SKM-1 treated with dmso at 0.1 percent for 144 hours (cell line): ENCODE measurements at regions not wholly inside any gene's neighbourhood (a gene's known extent, or its start where the extent isn't known, plus 50 kb on each side); places are given as distances from the start of the nearest gene placed in this dataset.

Experiments
- DNase-seq: peaks from one replicate; lab custom pipeline; 2025; ENCODE audit not compliant: unreplicated experiment; lab: John Stamatoyannopoulos, UW

DNA sequence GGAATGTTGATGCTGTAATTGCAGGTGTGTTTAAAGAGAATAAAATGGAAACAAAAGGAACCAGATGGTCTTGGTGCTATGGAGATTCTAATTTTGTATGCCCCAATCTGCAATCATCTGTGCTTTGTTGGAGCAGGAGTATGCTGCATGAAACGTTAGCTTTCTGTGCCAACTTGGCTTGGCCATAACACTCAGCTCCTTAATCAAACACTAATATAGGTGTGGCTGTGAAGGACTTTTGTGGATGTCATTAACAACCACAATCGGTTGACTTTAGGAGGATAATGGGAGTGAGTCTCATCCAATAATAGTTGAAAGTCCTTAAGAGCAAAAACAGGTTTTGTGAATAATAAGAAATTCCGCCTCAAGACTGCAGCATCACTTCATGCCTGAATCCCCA is 399.2 kb downstream of the NLGN4X start:
- no peak for DNase-seq

DNA sequence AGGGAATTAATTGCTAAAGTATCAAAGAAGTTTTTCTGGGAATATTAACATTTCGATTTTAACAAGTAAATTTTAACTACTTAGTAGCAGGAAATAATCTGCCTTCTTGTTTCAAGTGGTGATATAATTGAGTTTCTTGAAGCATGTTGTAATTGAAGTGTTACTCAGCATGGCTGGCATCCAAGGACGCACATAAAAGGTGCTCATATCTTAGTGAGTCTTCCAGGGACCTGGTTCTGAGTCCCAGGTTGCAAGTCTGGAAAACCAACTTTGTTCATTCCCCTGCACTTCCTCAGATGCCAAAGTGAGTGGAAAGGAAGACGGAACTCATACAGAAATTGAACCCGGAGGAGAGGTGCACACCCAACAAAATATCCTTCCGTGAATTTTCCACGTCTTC is 399.6 kb downstream of the NLGN4X start:
- DNase-seq = no peak

DNA sequence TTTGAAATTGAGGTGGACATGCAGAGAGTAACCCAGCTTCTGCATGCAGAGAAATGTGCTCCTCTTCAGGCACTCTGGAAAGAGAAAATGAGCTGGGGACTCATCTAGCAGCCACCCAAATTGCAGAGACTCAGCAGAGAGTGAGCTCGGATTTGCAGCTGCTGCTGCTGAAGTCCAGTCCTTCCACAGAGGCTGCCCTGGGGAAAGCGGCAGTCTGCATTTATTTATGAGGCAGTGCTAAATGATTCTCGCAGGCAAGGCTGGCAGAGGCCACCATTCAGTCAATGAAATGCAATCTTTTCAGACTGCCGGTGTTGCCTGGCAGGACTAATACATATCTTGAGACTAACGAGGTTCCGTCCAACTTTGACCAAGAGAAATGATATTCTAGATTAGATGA is 404.8 kb downstream of the NLGN4X start:
- DNase-seq = no peak

DNA sequence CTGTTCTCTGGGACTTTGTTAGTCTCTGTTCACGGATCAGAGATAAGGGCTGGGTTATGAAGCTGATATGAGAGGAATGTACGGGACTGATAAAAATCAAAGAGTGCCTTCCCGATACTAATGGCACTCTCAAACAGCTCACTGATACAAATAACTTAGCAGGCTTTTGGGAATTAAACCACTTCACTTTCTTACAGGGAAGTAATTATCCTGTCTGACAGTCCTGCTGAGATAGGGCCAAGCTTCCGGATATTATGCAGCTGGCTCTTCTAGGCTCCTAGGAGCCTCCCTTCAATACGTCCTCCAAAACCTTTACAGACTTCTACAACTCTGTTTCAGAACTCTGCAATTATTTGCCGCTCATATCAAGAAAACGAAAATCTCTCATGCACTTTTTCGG is 418.0 kb downstream of the NLGN4X start:
- no peak for DNase-seq

DNA sequence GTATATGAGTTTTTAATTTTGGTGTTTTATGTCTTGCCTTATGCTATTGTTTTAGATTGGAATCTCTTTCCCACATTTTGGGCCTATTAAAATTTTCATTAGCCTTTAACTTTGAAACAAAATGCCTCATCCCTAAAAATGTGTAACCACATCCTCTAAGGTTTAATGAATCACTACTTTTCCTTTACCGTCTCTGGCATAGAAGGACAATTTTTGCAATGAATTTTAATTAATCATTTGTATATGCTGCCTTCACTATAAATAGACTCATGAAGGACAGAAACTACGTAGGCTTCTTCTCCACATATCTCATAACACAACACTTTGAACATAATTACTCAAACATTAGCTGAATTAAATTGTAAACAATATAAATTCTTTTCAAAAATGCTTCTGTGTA is 421.5 kb downstream of the NLGN4X start:
- DNase-seq = no peak

DNA sequence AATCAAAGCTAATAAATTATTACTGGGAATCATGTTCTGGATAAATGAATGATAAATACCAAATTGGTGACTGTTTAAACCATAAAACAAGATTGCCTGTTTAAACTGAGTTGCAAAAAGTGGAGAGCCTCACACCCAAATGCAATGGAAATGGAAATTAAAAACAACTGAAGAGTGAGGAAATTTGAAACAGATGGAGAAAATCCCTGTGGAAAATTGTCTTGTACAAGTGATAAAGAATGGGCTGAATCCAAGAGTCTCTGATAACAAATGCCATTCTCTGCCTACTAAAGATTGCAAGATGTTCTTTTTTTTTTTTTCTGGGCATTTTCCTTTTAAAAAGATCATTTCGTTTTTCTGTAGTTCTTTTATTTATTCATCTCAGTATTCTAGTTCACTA is 426.3 kb downstream of the NLGN4X start:
- no peak for DNase-seq

DNA sequence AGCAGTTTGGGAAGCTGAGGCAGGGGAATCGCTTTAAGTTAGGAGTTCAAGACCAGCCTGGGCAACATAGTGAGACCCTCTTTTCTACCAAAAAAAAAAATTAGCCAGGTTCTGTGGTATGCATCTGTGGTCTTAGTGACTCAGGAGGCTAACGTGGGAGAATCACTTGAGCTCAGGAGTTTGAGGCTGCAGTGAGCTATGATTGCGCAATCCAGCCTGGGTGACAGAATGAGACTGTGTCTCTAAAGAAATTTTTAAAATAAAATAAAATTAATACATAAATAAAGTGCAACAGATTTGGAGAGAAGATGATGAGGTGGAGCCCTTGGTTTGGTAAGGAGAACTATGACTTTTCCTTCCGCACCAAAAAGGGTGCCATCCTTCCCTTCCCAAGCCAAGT is 436.9 kb downstream of the NLGN4X start:
- no peak for DNase-seq

DNA sequence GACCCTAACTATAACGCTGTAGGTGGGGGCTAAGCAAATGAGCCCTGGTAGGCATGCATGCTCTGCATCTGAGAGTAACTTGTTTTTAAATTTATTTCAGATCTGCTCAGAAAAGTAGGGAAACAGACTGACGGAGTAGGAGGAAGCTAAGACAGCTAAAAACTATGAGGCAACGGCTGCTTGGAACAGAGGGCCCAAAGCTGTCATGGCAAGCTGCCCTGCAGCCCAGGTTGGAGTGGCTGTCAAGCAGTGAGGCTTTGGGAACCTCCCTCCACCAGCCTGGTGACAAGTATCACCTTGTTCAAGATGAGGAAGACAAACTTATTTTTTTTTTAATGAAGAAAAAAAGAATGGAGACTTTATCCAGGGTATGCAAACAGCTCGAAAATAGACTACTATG is 439.8 kb downstream of the NLGN4X start:
- DNase-seq = no peak

DNA sequence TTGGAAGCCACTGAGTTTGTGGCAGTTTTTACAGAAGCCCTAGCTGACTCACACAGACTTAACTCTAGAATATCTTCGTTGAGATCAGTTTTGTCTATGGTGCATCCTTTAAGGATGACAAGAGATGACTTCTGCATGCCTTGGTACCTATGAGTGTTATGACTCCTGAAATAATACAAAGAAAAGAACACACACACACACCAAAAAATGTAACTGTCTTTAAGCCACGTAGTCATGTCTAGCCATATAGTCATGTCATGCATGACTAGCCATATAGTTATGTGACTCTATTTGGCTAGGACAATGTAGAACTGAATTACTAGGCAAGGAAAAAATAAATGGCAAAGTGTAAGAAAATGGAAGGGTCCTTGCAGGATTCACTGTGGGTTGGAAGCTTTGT is 447.8 kb downstream of the NLGN4X start:
- DNase-seq = no peak

DNA sequence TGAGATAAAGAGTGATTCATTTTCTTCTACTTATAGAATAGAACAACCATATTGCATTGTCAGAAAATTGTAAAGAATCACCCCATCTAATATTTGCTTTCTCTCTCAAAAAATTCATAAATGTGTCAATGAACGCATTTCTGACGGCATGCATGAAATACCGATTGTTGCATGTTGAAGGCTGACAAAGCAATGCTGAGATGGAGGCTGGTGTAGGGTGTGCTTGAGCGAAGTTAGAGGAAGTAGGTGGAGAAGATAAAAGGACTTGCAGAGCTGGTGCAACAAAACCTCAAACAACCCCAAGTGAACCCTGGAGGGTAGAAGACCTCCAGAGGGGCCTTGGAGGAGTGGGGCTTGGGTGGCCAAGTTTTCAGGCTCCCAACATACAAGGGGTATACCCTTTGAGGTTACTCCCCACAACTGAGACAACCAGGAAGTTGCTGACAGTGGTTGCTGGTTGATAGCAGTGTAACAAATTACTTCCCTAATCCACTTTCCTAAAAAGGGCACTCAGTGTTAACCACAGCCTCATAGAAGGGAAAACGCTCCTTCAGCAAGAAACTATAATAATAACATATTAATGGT is 452.7 kb downstream of the NLGN4X start:
- DNase-seq = peak; percentile 89

DNA sequence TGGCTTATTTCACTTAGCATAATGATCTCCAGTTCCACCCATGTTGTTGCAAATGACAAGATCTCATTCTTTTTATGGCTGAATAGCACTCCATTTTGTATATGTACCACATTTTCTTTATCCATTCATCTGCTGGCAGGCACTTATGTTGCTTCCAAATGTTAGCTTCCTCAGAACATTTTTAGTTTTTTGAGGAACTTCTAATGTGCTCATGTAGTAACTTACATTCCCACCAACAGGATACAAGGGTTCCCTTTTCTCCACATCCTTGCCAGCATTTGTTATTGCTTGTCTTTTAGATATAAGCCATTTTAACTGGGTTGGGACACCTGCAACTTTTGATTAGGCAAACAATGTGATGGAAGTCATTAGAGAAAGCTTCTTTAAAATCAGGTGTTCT is 454.2 kb downstream of the NLGN4X start:
- DNase-seq = no peak

DNA sequence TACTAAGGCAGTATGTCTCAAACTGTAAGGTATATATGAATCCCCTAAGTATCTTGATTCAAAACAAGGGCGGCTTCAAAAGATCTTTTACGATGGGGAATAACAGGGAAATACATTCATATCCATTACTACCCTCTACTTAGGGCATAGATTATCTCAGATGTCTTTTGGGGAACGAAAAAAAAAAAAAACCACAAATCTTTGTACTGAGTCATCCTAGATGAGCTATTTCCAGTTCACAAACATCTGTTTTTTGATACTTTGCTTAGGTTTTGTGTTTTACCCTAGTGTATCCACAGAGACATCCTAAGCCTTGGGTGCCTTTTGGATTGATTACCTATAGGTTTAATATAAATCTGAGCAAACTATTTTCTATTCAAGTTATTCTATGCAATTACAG is 457.2 kb downstream of the NLGN4X start:
- DNase-seq = no peak

DNA sequence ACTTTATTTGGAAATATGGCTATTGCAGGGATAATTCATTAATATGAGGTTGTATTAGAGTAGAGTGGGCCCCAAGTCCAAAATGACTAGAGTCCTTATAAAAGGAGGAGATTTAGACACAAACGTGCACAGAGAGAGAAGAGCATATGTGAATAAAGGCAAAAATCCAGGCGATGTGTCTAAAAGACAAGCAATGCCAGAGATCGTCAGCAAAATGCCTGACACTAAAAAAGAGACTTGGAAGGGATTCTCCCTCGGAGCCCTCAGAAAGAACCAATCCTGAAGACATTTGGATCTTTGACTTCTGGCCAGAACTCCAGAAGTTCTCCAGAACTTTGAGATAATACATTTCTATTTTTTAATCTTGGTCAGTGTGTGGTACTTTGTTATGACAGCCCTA is 472.1 kb downstream of the NLGN4X start:
- DNase-seq = no peak

DNA sequence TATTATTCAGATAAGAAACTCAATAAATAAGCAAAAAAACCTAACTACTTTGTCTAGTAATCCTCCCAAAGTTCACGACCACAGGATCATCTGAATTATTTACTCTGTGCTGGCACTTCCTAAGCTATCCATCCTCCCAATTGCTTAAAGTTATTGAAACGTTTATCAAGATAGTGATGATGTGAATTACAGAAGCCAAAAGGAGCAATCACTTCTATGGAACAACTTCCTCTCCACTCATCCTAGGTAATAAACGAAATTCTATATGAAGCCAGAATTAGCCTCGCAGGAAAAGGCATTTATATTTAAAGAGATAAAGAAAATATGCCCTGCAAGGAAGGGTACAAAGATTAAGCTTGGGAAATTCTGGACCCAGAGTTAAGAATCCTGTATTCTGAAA is 475.4 kb downstream of the NLGN4X start:
- DNase-seq = no peak

DNA sequence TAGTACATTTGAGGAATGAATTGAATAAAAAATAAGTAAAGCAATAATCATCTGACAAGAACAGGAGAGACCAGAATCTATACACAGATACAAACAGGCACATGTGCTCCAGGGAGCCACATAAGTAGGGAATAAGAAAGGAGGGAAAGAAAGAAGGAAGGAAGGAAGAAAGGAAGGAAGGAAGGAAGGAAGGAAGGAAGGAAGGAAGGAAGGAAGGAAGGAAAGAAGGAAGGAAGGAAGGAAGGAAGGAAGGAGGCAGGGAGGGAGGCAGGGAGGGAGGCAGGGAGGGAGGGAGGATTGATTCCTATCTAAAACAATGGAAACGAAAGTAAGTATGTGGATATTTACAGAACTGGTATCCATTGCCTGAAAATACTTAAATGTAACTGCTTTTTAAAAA is 475.8 kb downstream of the NLGN4X start:
- no peak for DNase-seq

DNA sequence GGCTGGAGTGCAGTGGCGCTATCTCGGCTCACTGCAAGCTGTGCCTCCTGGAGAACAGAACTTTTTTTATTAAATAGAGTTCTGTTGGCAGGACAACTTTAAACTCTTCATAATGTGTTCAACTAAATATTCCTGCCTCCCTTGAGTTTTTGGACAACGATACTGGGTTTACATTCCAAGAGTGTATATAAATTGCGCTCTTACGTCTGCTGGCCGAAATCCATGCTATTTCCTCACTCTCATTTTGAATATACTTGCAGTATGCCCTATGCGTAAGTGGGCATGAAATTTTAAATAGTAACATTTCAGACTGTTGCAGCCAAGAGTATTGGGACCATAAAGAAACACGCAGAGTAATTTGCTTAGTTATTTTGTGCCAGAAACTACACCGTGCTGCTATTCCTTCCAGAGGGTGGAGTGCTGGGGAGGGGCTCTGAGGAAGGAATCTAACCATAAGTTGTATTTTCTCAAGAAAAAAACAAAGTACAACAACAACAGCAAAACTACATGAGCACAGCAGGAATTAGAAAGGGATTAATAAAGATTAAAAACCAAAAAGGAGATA is 480.0 kb downstream of the NLGN4X start:
- DNase-seq = no peak

DNA sequence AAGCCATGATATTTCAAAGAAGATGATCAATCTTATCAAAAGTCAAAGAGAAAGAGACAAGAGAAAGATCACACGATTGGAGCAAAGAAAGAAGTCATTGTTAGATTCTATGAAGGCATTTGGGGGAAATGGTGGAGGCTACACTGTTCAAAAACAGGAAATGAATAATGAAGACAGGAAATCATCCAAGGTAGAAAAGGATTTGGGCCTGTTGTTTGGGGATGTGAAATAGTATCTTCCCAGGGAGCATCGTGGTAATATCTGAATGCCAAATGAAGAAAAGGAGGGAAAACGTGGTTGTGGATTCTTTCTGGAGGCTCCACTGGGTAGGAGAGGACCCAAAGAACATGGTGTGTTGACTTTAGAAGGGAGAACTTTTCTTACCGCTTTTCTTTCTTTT is 482.4 kb downstream of the NLGN4X start:
- no peak for DNase-seq

DNA sequence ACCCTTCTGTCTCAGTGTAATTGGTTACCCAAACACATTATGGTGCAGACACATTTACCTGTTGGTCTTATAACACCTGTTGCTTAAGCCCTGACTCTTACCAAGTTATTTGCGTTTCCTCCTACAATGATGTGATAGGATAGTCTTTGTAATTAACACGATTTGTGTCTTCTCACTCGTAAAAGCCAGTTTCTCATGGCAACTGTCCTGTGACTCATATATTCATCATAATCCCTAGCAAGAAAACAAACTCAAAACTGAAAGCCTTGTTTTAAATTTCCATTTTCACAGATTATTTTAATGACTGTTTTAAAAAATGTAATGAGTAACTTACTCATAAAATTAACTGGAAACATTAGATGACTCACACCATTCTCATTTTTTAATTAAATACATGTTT is 495.2 kb downstream of the NLGN4X start:
- no peak for DNase-seq

DNA sequence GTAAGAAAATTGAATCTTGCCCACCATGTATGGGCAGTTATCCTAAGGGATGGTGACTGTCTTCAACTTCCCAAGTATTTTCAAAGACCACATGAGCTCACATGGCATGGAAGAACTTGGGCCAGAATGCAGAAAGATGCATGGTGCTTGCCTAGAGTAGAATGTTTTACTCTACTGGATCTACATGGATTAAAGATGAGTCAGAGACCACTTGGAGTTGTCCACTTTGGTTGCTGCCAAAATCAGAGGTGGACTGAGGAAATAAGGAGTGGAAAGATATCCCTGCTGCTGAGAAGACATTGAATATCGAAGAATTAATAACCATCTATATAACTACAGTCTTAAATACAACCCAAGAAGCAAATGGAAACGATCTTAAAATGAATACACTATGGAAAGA is 498.1 kb downstream of the NLGN4X start:
- DNase-seq = no peak

DNA sequence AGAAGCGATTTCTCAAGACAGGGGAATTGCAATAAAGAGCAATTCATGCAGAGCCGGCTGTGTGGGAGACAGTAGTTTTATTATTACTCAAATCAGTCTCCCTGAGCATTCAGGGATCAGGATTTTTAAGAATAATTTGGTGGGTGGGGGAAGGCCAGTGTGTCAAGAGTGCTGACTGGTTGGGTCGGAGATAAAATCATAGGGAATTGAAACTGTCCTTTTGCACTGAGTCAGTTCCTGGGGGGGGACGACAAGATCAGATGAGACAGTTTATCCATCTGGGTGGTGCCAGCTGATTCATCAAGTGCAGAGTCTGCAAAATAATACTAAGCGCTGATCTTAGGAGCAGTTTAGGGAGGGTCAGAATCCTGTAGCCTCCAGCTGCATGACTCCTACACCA is 502.4 kb downstream of the NLGN4X start:
- DNase-seq = no peak

DNA sequence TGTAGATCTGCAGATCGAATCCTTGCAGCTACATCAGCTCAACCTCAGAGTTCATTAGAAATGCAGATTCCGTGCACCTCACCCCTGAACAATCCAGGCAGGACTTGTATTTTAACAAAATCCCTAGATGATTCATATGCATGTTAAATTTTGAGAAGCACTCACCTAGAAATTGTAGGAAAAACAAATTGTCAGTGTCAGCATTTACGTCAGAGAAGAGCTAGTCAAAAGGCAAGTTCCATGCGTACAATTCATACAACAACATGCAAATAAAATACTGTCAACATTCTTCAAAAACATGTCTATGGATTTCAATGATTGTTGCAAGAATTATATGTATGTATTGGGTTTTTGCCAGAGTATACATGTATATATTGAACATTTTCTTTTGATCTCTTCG is 504.5 kb downstream of the NLGN4X start:
- no peak for DNase-seq

DNA sequence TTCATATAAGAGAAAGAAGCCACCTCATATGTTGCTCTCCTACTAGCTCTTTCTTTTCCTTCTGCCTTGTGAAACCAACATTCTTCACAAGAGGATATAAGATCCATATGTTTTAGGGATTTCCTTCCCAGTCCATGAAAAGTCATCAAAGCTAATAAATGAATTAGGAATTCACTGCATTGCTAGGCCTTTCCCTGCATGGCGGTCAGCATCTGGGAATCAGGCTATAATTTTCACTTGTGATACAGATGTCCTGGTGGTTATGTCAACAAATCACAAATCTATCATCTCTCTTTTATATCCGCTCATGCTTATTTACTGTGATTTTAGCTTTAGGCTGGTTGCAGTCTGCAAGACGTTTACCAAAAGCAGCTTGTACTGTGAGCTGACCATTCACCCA is 510.0 kb downstream of the NLGN4X start:
- no peak for DNase-seq

DNA sequence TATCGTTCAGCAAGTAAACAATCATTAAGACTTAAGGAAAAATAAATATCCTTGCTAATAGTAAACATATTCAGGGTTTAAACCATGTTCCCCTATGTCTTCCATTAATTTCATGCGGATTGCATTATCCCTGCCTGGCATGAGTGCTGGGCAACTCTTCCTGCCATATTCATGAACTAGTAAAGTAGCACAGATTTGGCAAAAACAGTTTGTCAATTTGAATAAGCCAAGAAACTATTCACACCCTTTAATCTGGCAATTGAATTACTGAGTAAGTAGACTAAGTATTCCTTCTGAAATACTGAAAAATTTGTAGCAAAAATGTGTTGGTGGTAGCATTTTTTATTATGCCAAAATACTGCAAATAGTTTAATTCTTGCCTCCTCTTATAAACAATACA is 512.0 kb downstream of the NLGN4X start:
- DNase-seq = no peak

DNA sequence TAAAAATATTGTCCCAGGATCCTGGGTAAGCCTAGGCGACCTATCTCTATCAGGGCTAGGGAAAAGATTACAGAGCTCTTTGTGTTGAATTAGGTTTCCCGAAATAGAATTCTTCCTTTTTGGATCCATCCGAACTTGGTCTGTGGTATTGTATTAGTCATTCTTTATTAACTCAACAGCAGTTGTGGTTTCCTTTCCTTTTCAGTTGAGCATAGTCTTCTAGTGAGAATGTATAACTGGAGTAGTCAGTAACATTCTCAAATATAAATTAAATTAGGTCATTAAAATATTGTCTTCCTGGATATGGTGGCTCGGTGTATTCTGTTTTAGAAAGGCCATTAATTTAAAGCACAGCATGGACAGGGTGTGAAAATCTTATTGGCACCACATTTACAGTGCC is 520.4 kb downstream of the NLGN4X start:
- no peak for DNase-seq
